GM21381 (cell line): ENCODE measurements at regions not wholly inside any gene's neighbourhood (a gene's known extent, or its start where the extent isn't known, plus 50 kb on each side); places are given as distances from the start of the nearest gene placed in this dataset.
A peak's percentile ranks its signal among the peaks of the same experiment; 100 is the strongest.

Source experiments
- ATAC-seq: cut with Tn5 transposase; IDR thresholded peaks from one replicate; pipeline ENCODE4 v1.9.1; 2021; ENCODE audit warnings: mild to moderate bottlenecking, moderate library complexity; ENCODE audit not compliant: unreplicated experiment

GRCh38 chr3:22106213-22106896 lies 355.3 kb upstream of the ZNF385D start:
- no peak for ATAC-seq

- no peak for ATAC-seq
Observed at GRCh38 chr3:22111226-22111625, 360.2 kb upstream of the ZNF385D start.

GRCh38 chr3:22113453-22113852 lies 362.4 kb upstream of the ZNF385D start:
- no peak for ATAC-seq

GRCh38 chr3:22115581-22115980 lies 364.6 kb upstream of the ZNF385D start:
- ATAC-seq = no peak

GRCh38 chr3:22117091-22117490 lies 366.1 kb upstream of the ZNF385D start:
- no peak for ATAC-seq

- no peak for ATAC-seq
Observed at GRCh38 chr3:22117751-22118346, 366.8 kb upstream of the ZNF385D start.

GRCh38 chr3:22118542-22118941 lies 367.5 kb upstream of the ZNF385D start:
- ATAC-seq = no peak

GRCh38 chr3:22121068-22121701 lies 370.2 kb upstream of the ZNF385D start:
- ATAC-seq = peak; percentile 74

GRCh38 chr3:22122567-22122966 lies 371.6 kb upstream of the ZNF385D start:
- ATAC-seq = peak; percentile 64

- ATAC-seq = no peak
Observed at GRCh38 chr3:22129101-22129500, 378.1 kb upstream of the ZNF385D start.

- ATAC-seq = no peak
Observed at GRCh38 chr3:22141769-22142168, 390.8 kb upstream of the ZNF385D start.

- ATAC-seq = no peak
Observed at GRCh38 chr3:22147161-22147560, 396.2 kb upstream of the ZNF385D start.

GRCh38 chr3:22156868-22157267 lies 405.9 kb upstream of the ZNF385D start:
- ATAC-seq = no peak

GRCh38 chr3:22157848-22158247 lies 406.8 kb upstream of the ZNF385D start:
- ATAC-seq = no peak

- ATAC-seq = no peak
Observed at GRCh38 chr3:22159004-22159695, 408.1 kb upstream of the ZNF385D start.

GRCh38 chr3:22161315-22161714 lies 410.3 kb upstream of the ZNF385D start:
- ATAC-seq = no peak

GRCh38 chr3:22170370-22170769 lies 419.4 kb upstream of the ZNF385D start:
- ATAC-seq = no peak

GRCh38 chr3:22172964-22173363 lies 422.0 kb upstream of the ZNF385D start:
- no peak for ATAC-seq

- no peak for ATAC-seq
Observed at GRCh38 chr3:22175947-22176346, 424.9 kb upstream of the ZNF385D start.

GRCh38 chr3:22176911-22177310 lies 425.9 kb upstream of the ZNF385D start:
- no peak for ATAC-seq

GRCh38 chr3:22189616-22190015 lies 438.6 kb upstream of the ZNF385D start:
- ATAC-seq = no peak

- ATAC-seq = no peak
Observed at GRCh38 chr3:22199095-22199494, 448.1 kb upstream of the ZNF385D start.
